ENCODE measurements at regions not wholly inside any gene's neighbourhood (a gene's known extent, or its start where the extent isn't known, plus 50 kb on each side); places are given as distances from the start of the nearest gene placed in this dataset.

DNA sequence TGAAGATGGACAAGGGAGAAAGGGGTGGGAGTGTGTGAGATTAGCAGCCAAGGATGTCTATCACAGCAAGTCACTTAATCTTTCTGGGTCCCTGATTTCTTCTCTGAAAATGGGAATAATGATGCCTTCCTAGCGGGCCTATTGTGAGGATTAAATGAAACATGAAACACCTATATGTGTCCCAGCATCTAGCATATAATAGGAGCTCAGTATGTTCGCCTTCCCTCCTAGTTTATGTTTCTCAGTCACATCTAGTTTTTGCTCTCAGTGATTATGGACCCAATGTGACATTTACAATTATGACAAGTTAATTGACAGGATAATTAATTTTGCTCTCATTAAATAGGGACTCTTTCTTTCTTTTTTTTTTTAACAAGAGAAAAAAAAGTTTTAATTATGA lies 252.9 kb downstream of the SNX13 start:
- in situ Hi-C loops (cut with HindIII; ENCODE audit: low sequenced_read_pairs), result no loop called here
- H3K4me3 ChIP-seq (ENCODE audit: low read depth, low read length), result no peak overlapping the region
- DNase-seq (ENCODE audit: low read depth, low spot score), result no peak
- TF ChIP-seq, protein P1, sequence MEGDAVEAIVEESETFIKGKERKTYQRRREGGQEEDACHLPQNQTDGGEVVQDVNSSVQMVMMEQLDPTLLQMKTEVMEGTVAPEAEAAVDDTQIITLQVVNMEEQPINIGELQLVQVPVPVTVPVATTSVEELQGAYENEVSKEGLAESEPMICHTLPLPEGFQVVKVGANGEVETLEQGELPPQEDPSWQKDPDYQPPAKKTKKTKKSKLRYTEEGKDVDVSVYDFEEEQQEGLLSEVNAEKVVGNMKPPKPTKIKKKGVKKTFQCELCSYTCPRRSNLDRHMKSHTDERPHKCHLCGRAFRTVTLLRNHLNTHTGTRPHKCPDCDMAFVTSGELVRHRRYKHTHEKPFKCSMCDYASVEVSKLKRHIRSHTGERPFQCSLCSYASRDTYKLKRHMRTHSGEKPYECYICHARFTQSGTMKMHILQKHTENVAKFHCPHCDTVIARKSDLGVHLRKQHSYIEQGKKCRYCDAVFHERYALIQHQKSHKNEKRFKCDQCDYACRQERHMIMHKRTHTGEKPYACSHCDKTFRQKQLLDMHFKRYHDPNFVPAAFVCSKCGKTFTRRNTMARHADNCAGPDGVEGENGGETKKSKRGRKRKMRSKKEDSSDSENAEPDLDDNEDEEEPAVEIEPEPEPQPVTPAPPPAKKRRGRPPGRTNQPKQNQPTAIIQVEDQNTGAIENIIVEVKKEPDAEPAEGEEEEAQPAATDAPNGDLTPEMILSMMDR (IDR thresholded peaks at IDR 0.05; ENCODE audit: low read depth, low read length), result no peak

DNA sequence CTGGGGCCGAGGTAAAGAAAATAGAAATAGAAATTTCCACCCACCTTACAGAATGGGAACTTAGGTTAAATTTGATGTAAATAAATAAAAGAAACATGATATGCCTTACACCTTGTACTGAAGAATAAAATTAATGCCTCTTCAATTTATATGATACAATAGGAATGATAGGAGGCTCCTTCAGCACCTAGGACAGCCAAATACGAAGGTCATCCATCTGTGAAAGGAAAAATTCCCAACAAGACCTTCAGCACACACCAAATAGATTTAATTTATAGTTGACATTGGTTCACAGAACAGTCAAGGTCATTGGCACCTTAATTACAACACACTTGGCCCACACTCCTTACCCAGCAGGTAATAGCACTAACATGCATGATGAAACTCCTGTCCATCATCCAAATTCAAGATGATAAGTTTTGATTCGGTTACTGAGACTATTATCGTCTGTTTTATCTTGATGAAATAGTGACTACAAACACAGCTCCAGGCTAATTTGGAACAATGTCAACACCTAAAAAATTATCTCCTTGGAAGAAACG lies 250.9 kb downstream of the SNX13 start:
- DNase-seq (ENCODE audit: low read depth, low spot score), result peak; percentile 28
- TF ChIP-seq, protein P1 (IDR thresholded peaks at IDR 0.05; ENCODE audit: low read depth, low read length), result no peak
- no peak overlapping the region for H3K4me3 ChIP-seq (ENCODE audit: low read depth, low read length)
- in situ Hi-C loops (cut with HindIII; ENCODE audit: low sequenced_read_pairs), result no loop called here

DNA sequence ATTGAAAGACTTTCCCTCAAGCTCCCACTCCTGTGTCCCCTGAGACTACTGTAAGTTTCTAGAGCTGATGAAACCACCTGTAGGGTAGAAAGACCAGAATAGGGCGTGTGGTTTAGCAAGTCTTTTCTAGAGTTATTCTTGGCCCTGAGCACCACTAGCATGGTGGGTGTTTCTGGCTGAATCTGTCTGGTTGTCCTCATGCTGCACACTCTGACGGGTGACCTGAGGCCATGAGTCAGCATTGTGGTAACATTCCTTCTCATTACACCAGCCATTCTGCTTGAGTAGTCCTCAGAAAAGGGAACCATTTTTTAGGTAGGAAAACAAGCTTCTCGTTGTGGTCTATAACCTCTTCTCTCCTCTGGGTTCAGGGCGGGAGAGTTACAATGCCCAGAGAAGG lies 250.3 kb downstream of the SNX13 start:
- in situ Hi-C loops (cut with HindIII; ENCODE audit: low sequenced_read_pairs), result no loop called here
- peak; percentile 98 for DNase-seq (ENCODE audit: low read depth, low spot score)
- TF ChIP-seq, protein P1 (IDR thresholded peaks at IDR 0.05; ENCODE audit: low read depth, low read length), result no peak

DNA sequence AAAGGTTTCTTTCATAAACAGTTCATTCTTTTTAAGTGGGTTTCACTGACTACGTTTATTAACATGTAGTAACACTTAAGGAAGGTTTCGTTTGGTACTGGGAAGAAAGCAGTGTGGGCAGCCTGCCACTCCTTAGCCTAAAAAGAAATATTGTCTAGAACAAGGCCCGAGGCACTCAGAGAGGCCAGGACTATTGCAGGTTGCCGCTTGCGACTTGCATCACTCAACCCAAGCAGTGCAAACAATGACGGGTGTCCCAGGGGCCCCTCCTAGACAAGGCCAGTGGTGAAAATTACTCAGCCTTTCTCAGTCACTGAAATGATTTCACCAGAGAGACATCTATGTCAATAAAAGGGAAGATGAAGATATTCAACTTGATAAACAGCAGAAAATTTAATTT lies 243.9 kb downstream of the SNX13 start:
- TF ChIP-seq, protein P1 (IDR thresholded peaks at IDR 0.05; ENCODE audit: low read depth, low read length), result no peak
- no peak overlapping the region for H3K4me3 ChIP-seq (ENCODE audit: low read depth, low read length)
- DNase-seq (ENCODE audit: low read depth, low spot score), result peak; percentile 88
- in situ Hi-C loops (cut with HindIII; ENCODE audit: low sequenced_read_pairs), result no loop called here

More for the DNA sequence above, 250.3 kb downstream of the SNX13 start:
- no peak overlapping the region for H3K4me3 ChIP-seq (ENCODE audit: low read depth, low read length)

DNA sequence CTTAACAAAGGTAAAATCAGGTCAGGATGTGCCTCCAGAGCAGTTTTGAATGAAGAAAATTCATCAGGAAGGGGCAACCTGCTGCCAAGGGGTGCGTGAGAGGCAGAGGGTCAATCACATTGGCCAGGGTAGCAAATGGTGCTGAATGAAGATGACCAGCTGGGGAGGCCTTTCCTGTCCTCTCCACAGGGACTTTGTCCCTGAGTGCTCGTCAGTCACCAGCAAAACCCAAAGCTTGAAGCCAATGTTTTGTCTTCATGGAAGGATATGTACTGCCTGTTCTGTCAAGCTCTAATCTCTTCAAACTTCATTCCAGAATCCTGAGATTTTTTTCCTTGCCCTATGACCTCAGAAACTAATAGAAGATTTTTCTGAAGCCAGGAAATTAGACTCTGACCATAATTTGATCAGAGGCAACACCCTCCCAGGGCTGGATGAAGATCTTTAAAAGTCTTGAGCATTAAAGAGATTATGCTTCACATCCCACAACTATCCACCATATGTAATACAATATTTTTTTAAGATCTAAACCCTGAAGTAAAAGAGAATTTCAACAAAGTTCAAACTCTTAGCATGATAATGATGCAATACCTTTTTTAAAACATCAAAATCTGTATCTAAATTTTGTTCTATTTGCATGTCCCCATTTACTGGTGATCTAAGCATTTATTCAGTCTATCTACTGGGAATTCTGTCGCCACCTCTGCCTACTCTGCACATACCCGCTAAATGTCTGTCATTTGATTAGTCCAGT lies 243.0 kb downstream of the SNX13 start:
- in situ Hi-C loops (cut with HindIII; ENCODE audit: low sequenced_read_pairs), result no loop called here
- TF ChIP-seq, protein P1 (IDR thresholded peaks at IDR 0.05; ENCODE audit: low read depth, low read length), result no peak
- no peak for DNase-seq (ENCODE audit: low read depth, low spot score)
- no peak overlapping the region for H3K4me3 ChIP-seq (ENCODE audit: low read depth, low read length)

DNA sequence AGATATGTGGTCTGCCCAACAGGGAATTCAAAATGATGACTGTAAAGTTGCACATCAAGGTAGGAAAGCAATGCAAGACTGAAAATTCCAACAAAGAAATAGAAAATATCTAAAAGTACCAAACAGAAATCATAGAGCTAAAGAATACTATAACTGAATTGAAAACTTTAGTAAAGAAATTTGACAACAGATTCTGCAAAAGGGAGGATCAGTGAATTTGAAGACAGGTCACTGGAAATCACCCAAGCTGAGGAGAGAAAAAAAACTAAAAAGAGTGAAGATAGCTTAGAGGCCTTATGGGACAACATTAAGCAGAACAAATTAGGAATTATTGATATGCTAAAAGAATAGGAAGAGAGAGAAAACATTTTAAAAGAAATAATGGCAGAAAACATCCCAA lies 240.6 kb downstream of the SNX13 start:
- TF ChIP-seq, protein P1 (IDR thresholded peaks at IDR 0.05; ENCODE audit: low read depth, low read length), result no peak
- no peak for DNase-seq (ENCODE audit: low read depth, low spot score)
- H3K4me3 ChIP-seq (ENCODE audit: low read depth, low read length), result no peak overlapping the region
- in situ Hi-C loops (cut with HindIII; ENCODE audit: low sequenced_read_pairs), result no loop called here

Measured in astrocyte of the spinal cord (primary cell).